ENCODE measurements at regions not wholly inside any gene's neighbourhood (a gene's known extent, or its start where the extent isn't known, plus 50 kb on each side); places are given as distances from the start of the nearest gene placed in this dataset.

- no peak for TF ChIP-seq CTCF (IDR thresholded peaks at IDR 0.05)
- TF ChIP-seq POLR2A (IDR thresholded peaks at IDR 0.05), result no peak
- TF ChIP-seq POLR2AphosphoS5 (IDR thresholded peaks at IDR 0.05), result no peak
Measured at GRCh38 chr4:81369886-81370285, 101.8 kb downstream of the RASGEF1B start.

All from sigmoid colon (tissue), 4 donors.